LNCaP clone FGC (cell line): ENCODE measurements at regions not wholly inside any gene's neighbourhood (a gene's known extent, or its start where the extent isn't known, plus 50 kb on each side); places are given as distances from the start of the nearest gene placed in this dataset.
"Not testable (repeated sequence)": the region's sequence is repeated elsewhere in the genome, so short reads cannot be mapped to it uniquely, and the experiment has no call there.

Experiments
- DNase-seq: peaks from one replicate; pipeline ENCODE4 v3.0.0-alpha.2; 2011; ENCODE audit warnings: low read depth
- H3K4me3 ChIP-seq: 2 replicates; pipeline ENCODE4 v1.5.1; 2011; ENCODE audit warnings: mild to moderate bottlenecking, low read depth, low read length, control low read depth
- CTCF ChIP-seq: IDR thresholded peaks from 2 replicates; pipeline ENCODE4 v1.5.1; 2012; ENCODE audit warnings: mild to moderate bottlenecking; ENCODE audit not compliant: control insufficient read depth, insufficient read depth; ENCODE audit errors: extremely low read depth

- no peak overlapping the region for H3K4me3 ChIP-seq
- DNase-seq, result peak; percentile 86
- no peak for TF ChIP-seq CTCF
Measured at GRCh38 chr1:196007763-196008162, 600.5 kb downstream of the KCNT2 start.

- TF ChIP-seq CTCF, result no peak
- DNase-seq, result no peak
- no peak overlapping the region for H3K4me3 ChIP-seq
Measured at GRCh38 chr1:196005426-196005825, 602.8 kb downstream of the KCNT2 start.

- not testable (repeated sequence) for H3K4me3 ChIP-seq, DNase-seq
Measured at GRCh38 chr1:196004388-196004787, 603.9 kb downstream of the KCNT2 start.

GRCh38 chr1:196002906-196003305 lies 605.3 kb downstream of the KCNT2 start:
- no peak for TF ChIP-seq CTCF
- no peak overlapping the region for H3K4me3 ChIP-seq
- DNase-seq, result no peak

- not testable (repeated sequence) for DNase-seq, H3K4me3 ChIP-seq
Measured at GRCh38 chr1:196002296-196002695, 605.9 kb downstream of the KCNT2 start.

- TF ChIP-seq CTCF, result no peak
- no peak for DNase-seq
- H3K4me3 ChIP-seq, result no peak overlapping the region
Measured at GRCh38 chr1:196001188-196001587, 607.1 kb downstream of the KCNT2 start.

GRCh38 chr1:195999022-195999421 lies 609.2 kb downstream of the KCNT2 start:
- DNase-seq, result no peak
- no peak for TF ChIP-seq CTCF
- H3K4me3 ChIP-seq, result no peak overlapping the region

GRCh38 chr1:195981448-195982139 lies 626.6 kb downstream of the KCNT2 start:
- no peak overlapping the region for H3K4me3 ChIP-seq
- no peak for DNase-seq
- no peak for TF ChIP-seq CTCF
